Fibroblast of villous mesenchyme (primary cell): ENCODE measurements at regions not wholly inside any gene's neighbourhood (a gene's known extent, or its start where the extent isn't known, plus 50 kb on each side); places are given as distances from the start of the nearest gene placed in this dataset.

Source experiments
- DNase-seq: peaks from one replicate; pipeline ENCODE4 v3.0.0-alpha.2; 2010; ENCODE audit warnings: low read depth
- H3K4me3 ChIP-seq: 2 replicates; pipeline ENCODE4 v1.5.1; 2011; ENCODE audit warnings: low read depth, mild to moderate bottlenecking, low read length
- TF ChIP-seq, protein P1 (sequence below): IDR thresholded peaks from 2 replicates; pipeline ENCODE4 v1.5.1; 2012; ENCODE audit warnings: low read depth, mild to moderate bottlenecking, low read length; ENCODE audit not compliant: insufficient read depth

GRCh38 chr16:16907089-16907488 is 528.1 kb downstream of the NPIPA7 start:
- no peak overlapping the region for H3K4me3 ChIP-seq
- TF ChIP-seq, protein P1, sequence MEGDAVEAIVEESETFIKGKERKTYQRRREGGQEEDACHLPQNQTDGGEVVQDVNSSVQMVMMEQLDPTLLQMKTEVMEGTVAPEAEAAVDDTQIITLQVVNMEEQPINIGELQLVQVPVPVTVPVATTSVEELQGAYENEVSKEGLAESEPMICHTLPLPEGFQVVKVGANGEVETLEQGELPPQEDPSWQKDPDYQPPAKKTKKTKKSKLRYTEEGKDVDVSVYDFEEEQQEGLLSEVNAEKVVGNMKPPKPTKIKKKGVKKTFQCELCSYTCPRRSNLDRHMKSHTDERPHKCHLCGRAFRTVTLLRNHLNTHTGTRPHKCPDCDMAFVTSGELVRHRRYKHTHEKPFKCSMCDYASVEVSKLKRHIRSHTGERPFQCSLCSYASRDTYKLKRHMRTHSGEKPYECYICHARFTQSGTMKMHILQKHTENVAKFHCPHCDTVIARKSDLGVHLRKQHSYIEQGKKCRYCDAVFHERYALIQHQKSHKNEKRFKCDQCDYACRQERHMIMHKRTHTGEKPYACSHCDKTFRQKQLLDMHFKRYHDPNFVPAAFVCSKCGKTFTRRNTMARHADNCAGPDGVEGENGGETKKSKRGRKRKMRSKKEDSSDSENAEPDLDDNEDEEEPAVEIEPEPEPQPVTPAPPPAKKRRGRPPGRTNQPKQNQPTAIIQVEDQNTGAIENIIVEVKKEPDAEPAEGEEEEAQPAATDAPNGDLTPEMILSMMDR = no peak

GRCh38 chr16:16908077-16908476 is 529.1 kb downstream of the NPIPA7 start:
- TF ChIP-seq, protein P1 = no peak
- no peak overlapping the region for H3K4me3 ChIP-seq
- DNase-seq = no peak

More at GRCh38 chr16:16907089-16907488, 528.1 kb downstream of the NPIPA7 start:
- DNase-seq = no peak

DNA sequence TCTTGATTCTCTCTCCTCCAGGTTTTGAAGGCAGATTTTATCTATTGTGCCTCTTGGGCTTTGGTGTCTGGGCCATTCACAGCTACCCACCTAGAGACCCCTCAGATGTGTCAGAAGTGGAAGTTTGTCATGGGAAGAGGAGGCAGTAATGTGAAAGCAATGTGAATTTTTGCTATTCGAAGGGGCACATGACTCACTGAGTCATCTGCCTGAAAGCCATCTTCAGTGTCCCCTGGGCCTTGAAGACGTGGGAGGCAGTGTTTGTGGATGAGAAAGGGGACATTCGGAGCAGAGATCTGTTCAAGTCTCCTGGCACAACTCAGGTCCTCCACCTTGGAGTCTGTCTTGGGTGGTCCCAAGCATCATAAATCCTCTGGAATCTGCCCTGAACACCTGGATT is 530.2 kb downstream of the NPIPA7 start:
- no peak for DNase-seq
- TF ChIP-seq, protein P1 = no peak
- no peak overlapping the region for H3K4me3 ChIP-seq

DNA sequence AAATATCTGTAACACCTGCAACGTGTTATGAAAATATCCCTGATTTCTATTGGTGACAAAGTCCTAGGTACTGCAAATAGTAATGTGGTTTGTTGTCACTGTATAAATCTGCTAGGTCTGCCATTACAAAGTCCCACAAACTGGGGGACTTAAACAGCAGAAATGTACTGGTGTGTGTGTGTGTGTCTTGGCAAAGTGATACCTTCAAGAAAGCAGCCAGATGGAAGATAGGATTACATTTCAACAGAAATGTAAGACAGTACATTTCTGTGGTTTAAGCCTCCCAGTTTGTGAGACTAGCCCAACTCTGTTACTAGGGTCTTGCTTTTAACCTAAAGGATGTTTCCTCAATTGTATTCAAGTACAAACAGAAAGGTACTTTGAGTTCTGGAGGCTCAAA is 531.7 kb downstream of the NPIPA7 start:
- TF ChIP-seq, protein P1 = no peak
- no peak overlapping the region for H3K4me3 ChIP-seq
- no peak for DNase-seq

- DNase-seq = no peak
- no peak overlapping the region for H3K4me3 ChIP-seq
- TF ChIP-seq, protein P1 = no peak
Observed at GRCh38 chr16:16915771-16916170, 536.8 kb downstream of the NPIPA7 start.

DNA sequence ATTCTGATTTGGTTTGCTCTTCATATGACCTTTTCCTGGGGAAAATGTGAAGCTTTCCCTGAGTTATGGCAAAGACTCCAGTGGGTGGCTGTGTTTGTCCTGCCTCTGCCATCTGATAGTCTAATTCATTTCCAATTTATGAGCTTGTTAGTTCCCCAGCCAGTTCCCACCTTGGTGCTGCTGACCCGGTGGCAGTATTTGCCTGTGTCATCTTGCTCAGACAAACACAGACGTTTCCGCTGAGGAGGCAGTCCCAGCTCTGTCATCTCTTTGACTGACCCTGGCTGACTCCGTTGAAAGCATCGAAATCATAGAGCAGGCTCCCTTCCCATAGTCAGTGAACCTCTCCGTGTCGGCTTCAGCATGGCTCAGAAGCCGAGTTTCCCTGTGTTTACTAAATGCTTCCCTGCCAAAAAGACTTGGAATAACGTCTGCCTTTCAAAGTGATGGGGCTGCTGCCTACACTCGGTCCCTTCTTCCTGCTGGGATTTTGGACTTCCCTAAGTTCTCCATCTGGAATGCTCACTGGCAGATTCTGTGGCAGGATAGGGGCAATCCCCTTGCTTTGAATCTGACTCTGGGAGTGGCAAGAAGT is 538.3 kb downstream of the NPIPA7 start:
- TF ChIP-seq, protein P1 = no peak
- H3K4me3 ChIP-seq = no peak overlapping the region
- DNase-seq = no peak

DNA sequence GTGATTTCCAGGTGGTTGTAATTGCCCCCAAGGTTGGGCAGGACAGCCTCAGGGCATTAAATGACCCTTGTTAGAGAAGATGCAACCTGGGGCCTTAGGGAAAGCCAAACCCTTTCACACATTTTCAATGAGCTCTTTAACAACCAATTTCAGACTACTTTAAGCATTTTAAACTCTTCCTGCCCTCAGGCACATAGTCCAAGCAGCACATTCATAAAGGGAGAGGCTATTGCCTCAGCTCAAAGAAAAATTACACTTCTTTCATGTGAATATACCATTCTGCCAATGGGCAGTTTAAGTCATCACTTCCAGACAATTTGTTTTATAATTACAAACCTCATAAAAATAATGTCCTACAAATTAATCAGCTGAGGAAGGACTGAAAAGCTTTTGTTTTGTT is 544.5 kb downstream of the NPIPA7 start:
- no peak for DNase-seq

More for the DNA sequence above, 544.5 kb downstream of the NPIPA7 start:
- no peak overlapping the region for H3K4me3 ChIP-seq
- TF ChIP-seq, protein P1 = no peak
